Left renal cortex interstitium (tissue), 4 donors: ENCODE measurements at regions not wholly inside any gene's neighbourhood (a gene's known extent, or its start where the extent isn't known, plus 50 kb on each side); places are given as distances from the start of the nearest gene placed in this dataset.

Source experiments
- DNase-seq, 4 donors: peaks; one replicate each; pipeline ENCODE4 v3.0.0-alpha.2; 2013; ENCODE audit warnings: low read depth in 4 of 4, low spot score in 2 of 4, missing footprints in 1 of 4

GRCh38 chr2:103462101-103462500 is 700.3 kb downstream of the TMEM182 start:
- no peak for DNase-seq

GRCh38 chr2:103462712-103463111 is 700.9 kb downstream of the TMEM182 start:
- no peak for DNase-seq

GRCh38 chr2:103464831-103465230 is 703.0 kb downstream of the TMEM182 start:
- DNase-seq = no peak

- no peak for DNase-seq
These were observed 708.0 kb downstream of the TMEM182 start for GRCh38 chr2:103469800-103470199.

GRCh38 chr2:103484906-103485305 is 723.1 kb downstream of the TMEM182 start:
- DNase-seq = no peak

- no peak for DNase-seq
These were observed 735.0 kb downstream of the TMEM182 start for GRCh38 chr2:103496850-103497249.

- DNase-seq = no peak
These were observed 745.0 kb downstream of the TMEM182 start for GRCh38 chr2:103506812-103507211.

GRCh38 chr2:103512442-103512841 is 750.6 kb downstream of the TMEM182 start:
- DNase-seq = no peak

- no peak for DNase-seq
These were observed 758.7 kb downstream of the TMEM182 start for GRCh38 chr2:103520547-103520946.

- no peak for DNase-seq
These were observed 763.9 kb downstream of the TMEM182 start for GRCh38 chr2:103525756-103526155.

- DNase-seq = no peak
These were observed 764.9 kb downstream of the TMEM182 start for GRCh38 chr2:103526757-103527156.

- DNase-seq = no peak
These were observed 765.4 kb downstream of the TMEM182 start for GRCh38 chr2:103527278-103527677.

- DNase-seq = no peak
These were observed 768.1 kb downstream of the TMEM182 start for GRCh38 chr2:103529798-103530502.

GRCh38 chr2:103552775-103553174 is 790.9 kb downstream of the TMEM182 start:
- DNase-seq = no peak

- DNase-seq = no peak
These were observed 833.0 kb downstream of the TMEM182 start for GRCh38 chr2:103594823-103595222.

GRCh38 chr2:103605071-103605780 is 843.4 kb downstream of the TMEM182 start:
- no peak for DNase-seq

- no peak for DNase-seq
These were observed 853.8 kb downstream of the TMEM182 start for GRCh38 chr2:103615611-103616105.

GRCh38 chr2:103616891-103617290 is 855.1 kb downstream of the TMEM182 start:
- no peak for DNase-seq

GRCh38 chr2:103618112-103618511 is 856.3 kb downstream of the TMEM182 start:
- DNase-seq = no peak

- no peak for DNase-seq
These were observed 865.5 kb downstream of the TMEM182 start for GRCh38 chr2:103627301-103627700.

- DNase-seq = no peak
These were observed 877.1 kb downstream of the TMEM182 start for GRCh38 chr2:103638978-103639377.

- DNase-seq = no peak
These were observed 894.7 kb downstream of the TMEM182 start for GRCh38 chr2:103656558-103656957.
